ENCODE measurements at regions not wholly inside any gene's neighbourhood (a gene's known extent, or its start where the extent isn't known, plus 50 kb on each side); places are given as distances from the start of the nearest gene placed in this dataset.

GRCh38 chr11:106468531-106468930 is 391.1 kb downstream of the AASDHPPT start:
- Histone ChIP-seq H3K27me3 (replicated peaks in 2 of 5; ENCODE audit: control insufficient read depth in 4 of 5, insufficient read depth in 5 of 5, low read length in 4 of 5) (no peaks in the 10 kb centered on the region), H3K4me1 (ENCODE audit: control extremely low read depth in 1 of 4, control insufficient read depth in 4 of 4, insufficient read depth in 4 of 4, low read length in 3 of 4) (no peaks in the 10 kb centered on the region), H3K9me3 (ENCODE audit: control extremely low read depth in 1 of 5, control insufficient read depth in 4 of 5, insufficient read depth in 2 of 5, low read depth in 1 of 5, low read length in 4 of 5) (no peaks in the 10 kb centered on the region), H3K27ac (ENCODE audit: insufficient read depth in 1 of 2, low read depth in 1 of 2, low read length in 2 of 2, poor library complexity in 1 of 2, severe bottlenecking in 2 of 2) (no peak overlapping the region), H3K4me3 (ENCODE audit: control insufficient read depth in 1 of 7, extremely low read depth in 1 of 7, insufficient read depth in 4 of 7, low read depth in 2 of 7, low read length in 6 of 7) (no peak overlapping the region), H3K36me3 (ENCODE audit: control insufficient read depth in 4 of 4, insufficient read depth in 4 of 4, low read length in 3 of 4) (no peaks in the 10 kb centered on the region)
- CTCF ChIA-PET = interaction anchor here (1.9 kb wide), 1 partner anchor 11 kb away, joined by 4 read pairs; no protein-coding TSS in a partner anchor
- no CpG with 5 or more reads among the region's 1 CpG for WGBS (ENCODE audit: insufficient coverage)
- POLR2A ChIA-PET = no interaction called here
- no peak for DNase-seq

- 68% methylated on average over 2 of the region's 3 CpGs for WGBS (ENCODE audit: insufficient coverage)
- Histone ChIP-seq H3K36me3 (ENCODE audit: control insufficient read depth in 4 of 4, insufficient read depth in 4 of 4, low read length in 3 of 4) (no peaks in the 10 kb centered on the region), H3K4me3 (ENCODE audit: control insufficient read depth in 1 of 7, extremely low read depth in 1 of 7, insufficient read depth in 4 of 7, low read depth in 2 of 7, low read length in 6 of 7) (no peak overlapping the region), H3K27me3 (replicated peaks in 2 of 5; ENCODE audit: control insufficient read depth in 4 of 5, insufficient read depth in 5 of 5, low read length in 4 of 5) (no peaks in the 10 kb centered on the region), H3K4me1 (ENCODE audit: control extremely low read depth in 1 of 4, control insufficient read depth in 4 of 4, insufficient read depth in 4 of 4, low read length in 3 of 4) (no peaks in the 10 kb centered on the region), H3K9me3 (ENCODE audit: control extremely low read depth in 1 of 5, control insufficient read depth in 4 of 5, insufficient read depth in 2 of 5, low read depth in 1 of 5, low read length in 4 of 5) (peaks cover 0 to 3% (median 0%) of the 10 kb centered on the region in 5 experiments), H3K27ac (ENCODE audit: insufficient read depth in 1 of 2, low read depth in 1 of 2, low read length in 2 of 2, poor library complexity in 1 of 2, severe bottlenecking in 2 of 2) (no peak overlapping the region)
- no peak for DNase-seq
- ChIA-PET POLR2A (no interaction called here), CTCF (no interaction called here)
Observed at GRCh38 chr11:106470230-106470629, 392.8 kb downstream of the AASDHPPT start.

DNA sequence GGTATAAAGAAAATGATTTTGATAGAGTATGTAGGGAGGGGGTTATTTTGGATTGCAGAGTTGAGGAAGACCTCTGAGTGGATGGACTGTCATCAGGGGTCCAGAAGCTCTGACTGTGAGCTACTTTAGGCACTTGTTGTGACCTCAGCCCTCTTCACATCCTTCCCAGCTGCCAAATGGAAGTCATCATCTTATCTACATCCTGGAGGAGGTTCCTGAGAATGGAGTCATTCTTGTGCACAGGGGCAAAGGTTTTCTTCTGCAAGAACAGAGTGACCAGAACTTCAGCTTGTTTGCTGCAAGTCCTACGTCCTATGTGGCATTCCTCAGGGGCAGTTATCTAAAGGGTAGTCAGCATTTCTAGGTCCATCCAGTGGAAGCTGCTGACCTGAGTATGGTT is 393.8 kb downstream of the AASDHPPT start:
- H3K4me1 ChIP-seq (ENCODE audit: control extremely low read depth in 1 of 4, control insufficient read depth in 4 of 4, insufficient read depth in 4 of 4, low read length in 3 of 4) = no peaks in the 10 kb centered on the region
- no peak overlapping the region for H3K4me3 ChIP-seq (ENCODE audit: control insufficient read depth in 1 of 7, extremely low read depth in 1 of 7, insufficient read depth in 4 of 7, low read depth in 2 of 7, low read length in 6 of 7)
- DNase-seq = no peak
- H3K9me3 ChIP-seq (ENCODE audit: control extremely low read depth in 1 of 5, control insufficient read depth in 4 of 5, insufficient read depth in 2 of 5, low read depth in 1 of 5, low read length in 4 of 5) = peaks cover 0 to 3% (median 0%) of the 10 kb centered on the region in 5 experiments
- WGBS (ENCODE audit: insufficient coverage) = 60% methylated on average over 1 of the region's 1 CpG
- POLR2A ChIA-PET = no interaction called here
- CTCF ChIA-PET = no interaction called here
- no peak overlapping the region for H3K27ac ChIP-seq (ENCODE audit: insufficient read depth in 1 of 2, low read depth in 1 of 2, low read length in 2 of 2, poor library complexity in 1 of 2, severe bottlenecking in 2 of 2)
- H3K36me3 ChIP-seq (ENCODE audit: control insufficient read depth in 4 of 4, insufficient read depth in 4 of 4, low read length in 3 of 4) = no peaks in the 10 kb centered on the region
- H3K27me3 ChIP-seq (replicated peaks in 2 of 5; ENCODE audit: control insufficient read depth in 4 of 5, insufficient read depth in 5 of 5, low read length in 4 of 5) = no peaks in the 10 kb centered on the region

- ChIA-PET POLR2A (no interaction called here), CTCF (no interaction called here)
- H3K4me3 ChIP-seq (ENCODE audit: control insufficient read depth in 1 of 7, extremely low read depth in 1 of 7, insufficient read depth in 4 of 7, low read depth in 2 of 7, low read length in 6 of 7) = no peak overlapping the region
- H3K9me3 ChIP-seq (ENCODE audit: control extremely low read depth in 1 of 5, control insufficient read depth in 4 of 5, insufficient read depth in 2 of 5, low read depth in 1 of 5, low read length in 4 of 5) = peaks cover 0 to 3% (median 0%) of the 10 kb centered on the region in 5 experiments
- no peaks in the 10 kb centered on the region for H3K4me1 ChIP-seq (ENCODE audit: control extremely low read depth in 1 of 4, control insufficient read depth in 4 of 4, insufficient read depth in 4 of 4, low read length in 3 of 4)
- no CpG with 5 or more reads among the region's 2 CpGs for WGBS (ENCODE audit: insufficient coverage)
- no peak for DNase-seq
- H3K36me3 ChIP-seq (ENCODE audit: control insufficient read depth in 4 of 4, insufficient read depth in 4 of 4, low read length in 3 of 4) = no peaks in the 10 kb centered on the region
- no peak overlapping the region for H3K27ac ChIP-seq (ENCODE audit: insufficient read depth in 1 of 2, low read depth in 1 of 2, low read length in 2 of 2, poor library complexity in 1 of 2, severe bottlenecking in 2 of 2)
- H3K27me3 ChIP-seq (replicated peaks in 2 of 5; ENCODE audit: control insufficient read depth in 4 of 5, insufficient read depth in 5 of 5, low read length in 4 of 5) = no peaks in the 10 kb centered on the region
Observed at GRCh38 chr11:106473089-106473722, 395.7 kb downstream of the AASDHPPT start.

DNA sequence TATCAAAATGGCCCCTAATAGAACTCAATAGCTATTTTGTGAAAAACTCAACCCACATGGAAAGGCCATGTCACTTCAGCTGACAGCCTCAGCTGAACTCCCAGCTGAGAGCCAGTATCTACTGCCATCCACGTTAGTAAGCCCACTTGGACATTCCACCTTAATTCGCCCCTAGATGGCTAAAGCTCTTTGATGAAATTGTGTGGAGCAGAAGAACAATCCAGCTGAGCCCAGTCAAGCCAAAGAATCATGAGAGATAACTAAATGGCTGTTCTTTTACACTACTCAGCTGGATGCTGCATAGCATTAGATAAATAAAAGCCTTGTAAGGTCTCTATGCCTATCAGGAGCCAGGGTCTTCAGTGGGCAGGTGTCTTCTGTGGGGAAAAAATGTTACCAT is 396.8 kb downstream of the AASDHPPT start:
- POLR2A ChIA-PET = no interaction called here
- no peaks in the 10 kb centered on the region for H3K36me3 ChIP-seq (ENCODE audit: control insufficient read depth in 4 of 4, insufficient read depth in 4 of 4, low read length in 3 of 4)
- no peaks in the 10 kb centered on the region for H3K4me1 ChIP-seq (ENCODE audit: control extremely low read depth in 1 of 4, control insufficient read depth in 4 of 4, insufficient read depth in 4 of 4, low read length in 3 of 4)
- no peak overlapping the region for H3K27ac ChIP-seq (ENCODE audit: insufficient read depth in 1 of 2, low read depth in 1 of 2, low read length in 2 of 2, poor library complexity in 1 of 2, severe bottlenecking in 2 of 2)
- H3K27me3 ChIP-seq (replicated peaks in 2 of 5; ENCODE audit: control insufficient read depth in 4 of 5, insufficient read depth in 5 of 5, low read length in 4 of 5) = no peaks in the 10 kb centered on the region
- H3K4me3 ChIP-seq (ENCODE audit: control insufficient read depth in 1 of 7, extremely low read depth in 1 of 7, insufficient read depth in 4 of 7, low read depth in 2 of 7, low read length in 6 of 7) = no peak overlapping the region
- peaks cover 0 to 3% (median 0%) of the 10 kb centered on the region in 5 experiments for H3K9me3 ChIP-seq (ENCODE audit: control extremely low read depth in 1 of 5, control insufficient read depth in 4 of 5, insufficient read depth in 2 of 5, low read depth in 1 of 5, low read length in 4 of 5)
- CTCF ChIA-PET = no interaction called here
- 100% methylated on average over 1 of the region's 2 CpGs for WGBS (ENCODE audit: insufficient coverage)
- DNase-seq = no peak

DNA sequence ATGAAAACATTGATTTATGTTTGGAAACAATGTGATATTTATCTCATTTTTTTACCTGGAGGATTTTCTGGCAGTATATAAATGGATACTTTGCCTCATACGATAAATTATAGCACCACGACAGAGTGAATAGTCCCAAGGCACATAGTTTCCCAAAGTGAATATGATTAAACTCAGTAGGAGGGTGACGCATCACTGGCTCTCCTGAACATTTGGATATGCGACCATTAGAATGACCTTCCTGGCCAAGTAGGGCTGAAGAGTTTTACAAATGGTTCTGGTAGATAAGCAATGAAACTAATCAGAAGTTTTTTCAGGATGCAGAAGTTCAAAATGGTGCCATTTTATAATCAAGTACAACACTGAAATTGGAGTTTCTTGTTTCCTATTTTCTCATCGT is 397.7 kb downstream of the AASDHPPT start:
- Histone ChIP-seq H3K36me3 (ENCODE audit: control insufficient read depth in 4 of 4, insufficient read depth in 4 of 4, low read length in 3 of 4) (no peaks in the 10 kb centered on the region), H3K27ac (ENCODE audit: insufficient read depth in 1 of 2, low read depth in 1 of 2, low read length in 2 of 2, poor library complexity in 1 of 2, severe bottlenecking in 2 of 2) (no peak overlapping the region), H3K9me3 (ENCODE audit: control extremely low read depth in 1 of 5, control insufficient read depth in 4 of 5, insufficient read depth in 2 of 5, low read depth in 1 of 5, low read length in 4 of 5) (peaks cover 0 to 3% (median 0%) of the 10 kb centered on the region in 5 experiments), H3K4me3 (ENCODE audit: control insufficient read depth in 1 of 7, extremely low read depth in 1 of 7, insufficient read depth in 4 of 7, low read depth in 2 of 7, low read length in 6 of 7) (no peak overlapping the region), H3K27me3 (replicated peaks in 2 of 5; ENCODE audit: control insufficient read depth in 4 of 5, insufficient read depth in 5 of 5, low read length in 4 of 5) (no peaks in the 10 kb centered on the region), H3K4me1 (ENCODE audit: control extremely low read depth in 1 of 4, control insufficient read depth in 4 of 4, insufficient read depth in 4 of 4, low read length in 3 of 4) (no peaks in the 10 kb centered on the region)
- POLR2A ChIA-PET = no interaction called here
- no peak for DNase-seq
- WGBS (ENCODE audit: insufficient coverage) = 100% methylated on average over 2 of the region's 5 CpGs
- CTCF ChIA-PET = no interaction called here

GRCh38 chr11:106477776-106478175 is 400.3 kb downstream of the AASDHPPT start:
- no peak for DNase-seq
- CTCF ChIA-PET = no interaction called here
- no peak overlapping the region for H3K27ac ChIP-seq (ENCODE audit: insufficient read depth in 1 of 2, low read depth in 1 of 2, low read length in 2 of 2, poor library complexity in 1 of 2, severe bottlenecking in 2 of 2)
- no peaks in the 10 kb centered on the region for H3K4me1 ChIP-seq (ENCODE audit: control extremely low read depth in 1 of 4, control insufficient read depth in 4 of 4, insufficient read depth in 4 of 4, low read length in 3 of 4)
- H3K4me3 ChIP-seq (ENCODE audit: control insufficient read depth in 1 of 7, extremely low read depth in 1 of 7, insufficient read depth in 4 of 7, low read depth in 2 of 7, low read length in 6 of 7) = no peak overlapping the region
- H3K27me3 ChIP-seq (replicated peaks in 2 of 5; ENCODE audit: control insufficient read depth in 4 of 5, insufficient read depth in 5 of 5, low read length in 4 of 5) = no peaks in the 10 kb centered on the region
- peaks cover 0 to 3% (median 0%) of the 10 kb centered on the region in 5 experiments for H3K9me3 ChIP-seq (ENCODE audit: control extremely low read depth in 1 of 5, control insufficient read depth in 4 of 5, insufficient read depth in 2 of 5, low read depth in 1 of 5, low read length in 4 of 5)
- POLR2A ChIA-PET = no interaction called here
- no CpG with 5 or more reads among the region's 1 CpG for WGBS (ENCODE audit: insufficient coverage)
- H3K36me3 ChIP-seq (ENCODE audit: control insufficient read depth in 4 of 4, insufficient read depth in 4 of 4, low read length in 3 of 4) = no peaks in the 10 kb centered on the region

Data from common myeloid progenitor, CD34-positive (primary cell).